GM12878 (cell line): ENCODE measurements at regions not wholly inside any gene's neighbourhood (a gene's known extent, or its start where the extent isn't known, plus 50 kb on each side); places are given as distances from the start of the nearest gene placed in this dataset.
A peak's percentile ranks its signal among the peaks of the same experiment; 100 is the strongest.

Experiments
- ATAC-seq: fragments of 200-7000 bp; cut with Tn5 transposase; 3 replicates; pipeline ENCODE4 v1.9.1; 2020; ENCODE audit warnings: mild to moderate bottlenecking, moderate library complexity
- BruUV-seq: library from RNA; stranded (reverse); fragments of 400-500 nt; replicated peaks from 2 replicates; lab custom pipeline; 2021; lab: Mats Ljungman, UMichigan
- CTCF ChIA-PET: fragments of 300-600 bp; sonication (Branson Sonifier 250); formaldehyde crosslinking; extraction: SDS; loops from one replicate; lab custom pipeline; 2021; ENCODE audit warnings: inconsistent platforms; lab: Yijun Ruan, JAX
- POLR2A ChIA-PET: fragments of 350-600 bp; formaldehyde crosslinking; extraction: SDS; loops from one replicate; lab custom pipeline; 2021; ENCODE audit warnings: inconsistent platforms; lab: Charles Lee
- RAD21 ChIA-PET: fragments of 300-600 bp; sonication (Branson Sonifier 250); formaldehyde crosslinking; loops from one replicate; lab custom pipeline; 2023; ENCODE audit warnings: antibody characterized with exemption; ENCODE audit not compliant: unreplicated experiment; lab: Charles Lee
- SMC1A ChIA-PET: fragments of 300-600 bp; sonication (Branson Sonifier 250); formaldehyde crosslinking; loops from one replicate; lab custom pipeline; 2023; ENCODE audit not compliant: unreplicated experiment, uncharacterized antibody; lab: Charles Lee
- DNase-seq: peaks from one replicate; pipeline ENCODE4 v3.0.0-alpha.2; 2011; ENCODE audit warnings: low read depth, low spot score
- FAIRE-seq: peaks from 3 replicates; lab custom pipeline; 2011; peaks lifted over from hg19 to GRCh38; lab: Jason Lieb, UNC
- H2AFZ ChIP-seq: 2 replicates; pipeline ENCODE4 v1.6.0; 2011; ENCODE audit warnings: low read depth, low read length, control low read depth; ENCODE audit not compliant: control insufficient read depth
- H3K27ac ChIP-seq: 2 replicates; pipeline ENCODE4 v1.5.1; 2011; ENCODE audit warnings: control low read depth; ENCODE audit not compliant: control insufficient read depth, insufficient read depth
- H3K27me3 ChIP-seq, 2 experiments: replicated peaks in 1 of 2; 2 replicates each; pipeline versions ENCODE4 v1.6.0 to v1.6.1; 2011; ENCODE audit warnings: low read length in 1 of 2; ENCODE audit not compliant: control insufficient read depth in 2 of 2, insufficient read depth in 2 of 2
- H3K36me3 ChIP-seq, 2 experiments: 2 replicates each; pipeline ENCODE4 v1.5.1; 2011; ENCODE audit warnings: low read length in 1 of 2; ENCODE audit not compliant: control insufficient read depth in 2 of 2, insufficient read depth in 2 of 2
- H3K4me1 ChIP-seq: 2 replicates; pipeline ENCODE4 v1.6.1; 2011; ENCODE audit warnings: mild to moderate bottlenecking, low read length, moderate library complexity, mixed read lengths; ENCODE audit not compliant: control insufficient read depth, insufficient read depth
- H3K4me2 ChIP-seq: 2 replicates; pipeline ENCODE4 v1.6.0; 2011; ENCODE audit warnings: control low read depth; ENCODE audit not compliant: control insufficient read depth, insufficient read depth
- H3K4me3 ChIP-seq: fragments of 200-600 bp; sonication (generic); 2 replicates; pipeline ENCODE4 v1.5.1; 2016
- H3K79me2 ChIP-seq: 2 replicates; pipeline ENCODE4 v1.6.0; 2011; ENCODE audit warnings: low read length; ENCODE audit not compliant: control insufficient read depth, insufficient read depth
- H3K9ac ChIP-seq: 2 replicates; pipeline ENCODE4 v1.8.0; 2011; ENCODE audit warnings: low read length, control low read depth, mixed read lengths; ENCODE audit not compliant: control insufficient read depth, insufficient read depth
- H3K9me3 ChIP-seq: replicated peaks from 3 replicates; pipeline ENCODE4 v1.5.1; 2011; ENCODE audit warnings: mild to moderate bottlenecking, low read length; ENCODE audit not compliant: control insufficient read depth, insufficient read depth
- H4K20me1 ChIP-seq: 2 replicates; pipeline ENCODE4 v1.6.0; 2011; ENCODE audit not compliant: control insufficient read depth, insufficient read depth
- ATF3 ChIP-seq: IDR thresholded peaks from 2 replicates; pipeline ENCODE4 v1.6.1; 2011; ENCODE audit warnings: low read depth, mild to moderate bottlenecking, low read length, moderate library complexity, borderline replicate concordance; ENCODE audit errors: extremely low read depth
- BCL3 ChIP-seq: IDR thresholded peaks from 2 replicates; pipeline ENCODE4 v1.6.1; 2011; ENCODE audit warnings: borderline replicate concordance, low read depth, mild to moderate bottlenecking, moderate library complexity, low read length; ENCODE audit not compliant: insufficient read depth, poor library complexity, severe bottlenecking
- NFYA ChIP-seq: IDR thresholded peaks from 2 replicates; pipeline ENCODE4 v1.6.1; 2011; ENCODE audit warnings: low read depth, mild to moderate bottlenecking, low read length, improper control_type of control experiment, borderline replicate concordance
- PRDM15 ChIP-seq: fragments of 450-650 bp; formaldehyde crosslinking; IDR thresholded peaks from 2 replicates; pipeline ENCODE4 v1.4.0; 2020; ENCODE audit warnings: mild to moderate bottlenecking, moderate library complexity
- WGBS: methylation state at CpG from one replicate; pipeline ENCODE4 v1.1.6; 2016; ENCODE audit warnings: low lambda C conversion rate; ENCODE audit not compliant: insufficient replicate concordance, insufficient coverage; ENCODE audit errors: missing lambda C conversion rate; 5-methylcytosine and 5-hydroxymethylcytosine counted together
- in situ Hi-C: fragments of 300-500 bp; cut with MboI; formaldehyde crosslinking; loops from 9 replicates; pipeline ENCODE4 v1.14.3; 2018; ENCODE audit warnings: mixed read lengths
- intact Hi-C: fragments of 100-400 bp; cut with micrococcal nuclease; formaldehyde crosslinking; loops from one replicate; pipeline ENCODE4 v1.14.2; 2022; ENCODE audit not compliant: unreplicated experiment

- Histone ChIP-seq H3K36me3 (no peaks in the 10 kb centered on the region), H3K4me3 (no peak overlapping the region), H3K27ac (no peak overlapping the region), H3K4me1 (no peaks in the 10 kb centered on the region), H3K4me2 (no peak overlapping the region), H3K79me2 (no peaks in the 10 kb centered on the region), H3K9ac (no peak overlapping the region), H3K27me3 (peaks cover 0 to 7% of the 10 kb centered on the region in 2 experiments; a peak in 2 of 4 replicates), H2AFZ (no peak overlapping the region), H3K9me3 (no peaks in the 10 kb centered on the region), H4K20me1 (no peaks in the 10 kb centered on the region)
- ChIA-PET SMC1A (no interaction called here), RAD21 (no interaction called here), POLR2A (no interaction called here), CTCF (no interaction called here)
- in situ Hi-C loops (no loop called here), intact Hi-C loops (no loop called here)
- BruUV-seq: no TSS peak
- WGBS: 0% methylated on average over 4 of the region's 4 CpGs
- DNase-seq (no peak), FAIRE-seq (no peak), ATAC-seq (no peak)
- TF ChIP-seq BCL3 (peak; percentile 35), PRDM15 (CRISPR knock-in tag) (no peak), NFYA (no peak), ATF3 (no peak)
Observed at GRCh38 chr20:24106150-24106800, 117.7 kb upstream of the GGTLC1 start.
